PC-9 (cell line): ENCODE measurements at regions not wholly inside any gene's neighbourhood (a gene's known extent, or its start where the extent isn't known, plus 50 kb on each side); places are given as distances from the start of the nearest gene placed in this dataset.

Experiments used
- BruUV-seq: library from RNA; stranded (reverse); fragments of 400-500 nt; replicated peaks from 2 replicates; lab custom pipeline; 2021; lab: Mats Ljungman, UMichigan
- CTCF ChIA-PET: fragments of 300-600 bp; sonication (Branson Sonifier 250); formaldehyde crosslinking; loops from one replicate; lab custom pipeline; 2022; ENCODE audit warnings: antibody characterized with exemption; lab: Charles Lee
- POLR2A ChIA-PET: fragments of 300-600 bp; sonication (Branson Sonifier 250); formaldehyde crosslinking; loops from one replicate; lab custom pipeline; 2022; ENCODE audit warnings: antibody characterized with exemption; ENCODE audit not compliant: unreplicated experiment; lab: Charles Lee
- DNase-seq, 2 experiments: peaks; one replicate each; pipeline versions ENCODE4 v3.0.0 to v3.0.0-alpha.2; 2015 to 2022; ENCODE audit warnings: mixed read lengths in 1 of 2
- H2AFZ ChIP-seq: fragments of 200-600 bp; sonication (generic); 2 replicates; pipeline ENCODE4 v1.8.1; 2017; ENCODE audit warnings: antibody characterized with exemption
- H3F3A ChIP-seq: fragments of 200-600 bp; sonication (generic); 2 replicates; pipeline ENCODE4 v1.8.1; 2017; ENCODE audit warnings: antibody characterized with exemption, mild to moderate bottlenecking, low read depth; ENCODE audit not compliant: insufficient read depth
- H3K27ac ChIP-seq: fragments of 200-600 bp; sonication (generic); 2 replicates; pipeline ENCODE4 v1.6.1; 2016; ENCODE audit warnings: mixed run types
- H3K27me3 ChIP-seq: fragments of 200-600 bp; sonication (generic); 2 replicates; pipeline ENCODE4 v1.6.1; 2016; ENCODE audit warnings: low read depth, mixed run types; ENCODE audit not compliant: insufficient read depth
- H3K36me3 ChIP-seq: fragments of 200-600 bp; sonication (generic); 2 replicates; pipeline ENCODE4 v1.6.1; 2016; ENCODE audit warnings: low read depth, mixed run types
- H3K4me1 ChIP-seq: fragments of 200-600 bp; sonication (generic); replicated peaks from 2 replicates; pipeline ENCODE4 v1.6.1; 2016; ENCODE audit warnings: mixed run types; ENCODE audit not compliant: insufficient read depth
- H3K4me2 ChIP-seq: fragments of 200-600 bp; sonication (generic); 2 replicates; pipeline ENCODE4 v1.6.1; 2017; ENCODE audit warnings: mixed run types
- H3K4me3 ChIP-seq: fragments of 200-600 bp; sonication (generic); 2 replicates; pipeline ENCODE4 v1.6.1; 2016; ENCODE audit warnings: mixed run types
- H3K79me2 ChIP-seq: fragments of 200-600 bp; sonication (generic); 2 replicates; pipeline ENCODE4 v1.6.1; 2017; ENCODE audit warnings: low read depth, mixed run types
- H3K9me2 ChIP-seq: fragments of 200-600 bp; sonication (generic); 2 replicates; pipeline ENCODE4 v1.8.1; 2017; ENCODE audit warnings: mild to moderate bottlenecking; ENCODE audit not compliant: insufficient read depth
- H3K9me3 ChIP-seq: fragments of 200-600 bp; sonication (generic); 2 replicates; pipeline ENCODE4 v1.8.1; 2016; ENCODE audit warnings: low read depth; ENCODE audit not compliant: insufficient read depth
- H4K20me1 ChIP-seq: fragments of 200-600 bp; sonication (generic); 2 replicates; pipeline ENCODE4 v1.8.1; 2017; ENCODE audit not compliant: insufficient read depth
- EZH2 ChIP-seq: fragments of 200-600 bp; sonication (generic); IDR thresholded peaks from 2 replicates; pipeline ENCODE4 v1.8.0; 2017; ENCODE audit warnings: antibody characterized with exemption, low read depth
- intact Hi-C: fragments of 100-400 bp; cut with micrococcal nuclease; formaldehyde crosslinking; loops from one replicate; pipeline ENCODE4 v1.10.0; 2022; ENCODE audit not compliant: unreplicated experiment
- TF ChIP-seq, protein P1 (sequence below): fragments of 200-600 bp; sonication (generic); conservative IDR thresholded peaks from 2 replicates; pipeline ENCODE4 v1.6.1; 2017; ENCODE audit warnings: mixed run types, antibody characterized with exemption, mild to moderate bottlenecking, moderate library complexity

DNA sequence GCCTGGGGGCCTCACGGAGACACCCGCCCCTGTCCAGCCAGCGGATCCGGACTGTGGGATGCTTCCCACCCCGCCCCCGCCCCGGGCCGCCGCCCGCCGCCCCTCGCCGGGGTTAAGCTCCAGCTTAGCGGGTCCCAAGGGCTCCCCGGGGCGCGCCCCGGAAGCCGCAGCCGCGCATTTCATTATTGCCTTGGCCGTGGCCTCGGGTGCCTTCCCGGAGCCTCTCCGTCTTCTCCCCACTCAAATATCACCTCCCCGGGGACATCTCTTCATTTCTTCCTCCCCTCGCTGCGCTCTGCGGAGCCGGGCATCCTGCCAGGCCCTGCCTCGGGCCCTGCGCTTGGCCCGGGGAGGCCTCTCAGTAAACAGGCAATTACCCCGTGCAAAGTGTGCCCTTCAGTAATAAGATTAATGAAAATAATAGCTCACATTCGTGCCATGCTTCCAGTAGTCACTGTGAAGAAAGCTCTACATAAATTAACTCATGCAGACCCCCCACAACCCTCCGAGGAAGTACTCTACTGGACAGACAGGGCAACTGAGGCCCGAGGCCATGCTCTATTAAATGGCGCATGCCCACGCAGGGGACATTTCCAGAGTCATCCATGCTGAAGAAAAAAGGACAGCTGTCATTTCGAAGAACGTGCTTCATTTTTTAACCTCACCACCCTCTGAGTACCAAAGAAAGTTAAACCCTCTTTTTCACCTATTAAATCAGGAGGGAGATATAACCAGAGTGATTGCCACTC is 49.9 kb upstream of the LAPTM5 start:
- POLR2A ChIA-PET = interaction anchor here (0.6 kb wide), 1 partner anchor 106 kb away, joined by 6 read pairs; no protein-coding TSS in a partner anchor
- peak in 1 of 2 experiments; percentile 37 for DNase-seq
- Histone ChIP-seq H3K4me3 (no peak overlapping the region), H4K20me1 (no peaks in the 10 kb centered on the region), H3K27me3 (peaks cover 6% of the 10 kb centered on the region; the same call in 1 of the 2 replicates), H3F3A (no peaks in the 10 kb centered on the region), H3K79me2 (no peaks in the 10 kb centered on the region), H3K9me3 (no peaks in the 10 kb centered on the region), H3K36me3 (no peaks in the 10 kb centered on the region), H3K9me2 (no peaks in the 10 kb centered on the region), H3K27ac (no peak overlapping the region), H3K4me1 (peaks cover 8% of the 10 kb centered on the region), H3K4me2 (no peak overlapping the region), H2AFZ (no peak overlapping the region)
- CTCF ChIA-PET = interaction anchor here (1.1 kb wide), 1 partner anchor 103 kb away, joined by 4 read pairs; no protein-coding TSS in a partner anchor
- TF ChIP-seq EZH2 = no peak
- TF ChIP-seq, protein P1, sequence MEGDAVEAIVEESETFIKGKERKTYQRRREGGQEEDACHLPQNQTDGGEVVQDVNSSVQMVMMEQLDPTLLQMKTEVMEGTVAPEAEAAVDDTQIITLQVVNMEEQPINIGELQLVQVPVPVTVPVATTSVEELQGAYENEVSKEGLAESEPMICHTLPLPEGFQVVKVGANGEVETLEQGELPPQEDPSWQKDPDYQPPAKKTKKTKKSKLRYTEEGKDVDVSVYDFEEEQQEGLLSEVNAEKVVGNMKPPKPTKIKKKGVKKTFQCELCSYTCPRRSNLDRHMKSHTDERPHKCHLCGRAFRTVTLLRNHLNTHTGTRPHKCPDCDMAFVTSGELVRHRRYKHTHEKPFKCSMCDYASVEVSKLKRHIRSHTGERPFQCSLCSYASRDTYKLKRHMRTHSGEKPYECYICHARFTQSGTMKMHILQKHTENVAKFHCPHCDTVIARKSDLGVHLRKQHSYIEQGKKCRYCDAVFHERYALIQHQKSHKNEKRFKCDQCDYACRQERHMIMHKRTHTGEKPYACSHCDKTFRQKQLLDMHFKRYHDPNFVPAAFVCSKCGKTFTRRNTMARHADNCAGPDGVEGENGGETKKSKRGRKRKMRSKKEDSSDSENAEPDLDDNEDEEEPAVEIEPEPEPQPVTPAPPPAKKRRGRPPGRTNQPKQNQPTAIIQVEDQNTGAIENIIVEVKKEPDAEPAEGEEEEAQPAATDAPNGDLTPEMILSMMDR = no peak
- BruUV-seq = no TSS peak
- intact Hi-C loops = no loop called here
